ENCODE measurements at regions not wholly inside any gene's neighbourhood (a gene's known extent, or its start where the extent isn't known, plus 50 kb on each side); places are given as distances from the start of the nearest gene placed in this dataset.
A peak's percentile ranks its signal among the peaks of the same experiment; 100 is the strongest.

DNA sequence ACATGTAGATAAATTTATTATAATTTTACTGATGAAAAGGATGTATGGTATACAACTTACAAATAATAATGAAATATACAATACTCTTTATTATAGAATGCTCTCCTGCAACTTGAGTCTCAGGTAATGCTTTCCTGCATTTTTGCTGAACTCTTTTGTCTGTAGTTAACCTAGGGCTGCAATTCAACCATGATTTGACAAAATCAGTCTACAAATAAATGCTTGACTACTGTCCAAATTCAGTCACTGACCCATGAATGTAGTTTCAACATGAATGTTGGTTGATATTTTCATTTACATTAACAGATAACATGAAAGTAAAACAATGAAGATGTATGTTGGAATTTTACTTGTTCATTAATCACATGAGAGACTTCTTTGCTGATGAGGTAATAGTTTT is 320.9 kb downstream of the ZSWIM6 start:
- no peak for DNase-seq (ENCODE audit: low read depth, low spot score)

DNA sequence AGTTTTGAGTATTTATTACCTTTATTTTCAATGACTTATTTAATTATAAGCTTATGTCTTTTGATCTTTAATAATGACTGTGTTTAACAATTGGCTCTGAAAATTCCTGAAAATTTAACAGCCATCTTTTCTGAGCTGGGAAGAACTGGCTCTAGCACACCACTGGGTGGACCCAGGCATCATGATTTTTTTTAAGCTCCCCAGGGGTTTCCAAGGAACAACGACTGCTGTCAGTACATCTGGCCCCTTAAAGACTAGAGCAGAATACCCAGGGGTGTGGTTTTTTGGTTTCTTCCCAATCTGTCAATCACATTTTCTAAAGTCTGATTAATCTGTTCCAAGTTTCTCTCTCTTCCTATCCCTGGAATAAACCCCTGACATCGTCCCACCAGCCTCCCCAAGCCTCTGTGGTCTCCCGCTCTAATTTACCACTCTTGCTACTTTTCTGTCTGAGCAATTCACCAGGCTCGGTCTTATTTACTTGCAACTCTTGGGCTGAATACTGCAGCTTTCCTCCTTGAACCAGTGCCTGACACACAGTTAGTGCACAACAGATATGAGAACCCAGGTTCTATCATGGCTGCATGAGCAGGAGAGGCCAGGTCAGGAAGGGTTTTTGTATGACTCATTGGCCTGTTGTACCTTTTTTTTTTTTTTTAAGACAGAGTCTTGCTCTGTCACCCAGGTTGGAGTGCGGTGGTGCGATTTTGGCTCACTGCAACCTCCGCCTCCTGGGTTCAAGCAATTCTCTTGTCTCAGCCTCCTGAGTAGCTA is 321.9 kb downstream of the ZSWIM6 start:
- DNase-seq (ENCODE audit: low read depth, low spot score): no peak

DNA sequence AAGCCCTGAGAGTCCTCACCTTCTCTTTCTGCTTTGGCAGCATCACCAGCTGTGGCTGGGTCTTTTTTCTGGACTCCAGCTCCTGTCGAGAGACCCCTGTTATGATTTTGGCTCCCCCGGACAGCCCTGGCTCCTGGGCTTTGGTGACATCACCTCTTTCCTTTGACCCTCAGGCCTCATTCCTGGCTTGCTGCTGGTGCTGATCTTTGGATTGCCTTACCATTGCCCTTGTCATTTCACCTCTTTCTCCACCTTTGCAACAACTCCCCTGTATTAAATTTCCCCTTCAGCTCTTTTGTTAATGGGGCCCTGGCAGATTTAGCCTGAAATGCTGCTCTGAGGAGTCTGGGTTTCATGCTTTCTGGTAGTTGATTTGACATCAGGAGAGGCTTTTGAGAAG is 322.8 kb downstream of the ZSWIM6 start:
- no peak for DNase-seq (ENCODE audit: low read depth, low spot score)

DNA sequence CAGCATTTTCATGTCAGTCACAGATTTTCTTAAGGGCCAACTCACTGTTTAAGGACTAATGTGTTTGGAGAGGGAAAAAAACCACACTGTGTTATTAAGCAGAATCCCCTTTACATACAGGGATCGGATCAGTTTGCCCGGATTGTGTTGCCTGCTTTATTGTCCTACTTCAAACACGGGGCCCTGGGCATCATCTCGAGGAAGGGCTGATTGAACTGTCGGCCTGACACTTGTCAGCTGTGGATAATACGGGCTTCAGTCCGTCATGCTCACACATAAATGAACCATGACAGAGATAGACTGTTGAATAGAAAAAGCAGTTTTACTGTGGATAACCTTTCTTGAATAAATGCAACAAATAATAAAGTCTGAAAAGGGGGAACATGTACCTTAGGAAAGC is 325.0 kb downstream of the ZSWIM6 start:
- no peak for DNase-seq (ENCODE audit: low read depth, low spot score)

DNA sequence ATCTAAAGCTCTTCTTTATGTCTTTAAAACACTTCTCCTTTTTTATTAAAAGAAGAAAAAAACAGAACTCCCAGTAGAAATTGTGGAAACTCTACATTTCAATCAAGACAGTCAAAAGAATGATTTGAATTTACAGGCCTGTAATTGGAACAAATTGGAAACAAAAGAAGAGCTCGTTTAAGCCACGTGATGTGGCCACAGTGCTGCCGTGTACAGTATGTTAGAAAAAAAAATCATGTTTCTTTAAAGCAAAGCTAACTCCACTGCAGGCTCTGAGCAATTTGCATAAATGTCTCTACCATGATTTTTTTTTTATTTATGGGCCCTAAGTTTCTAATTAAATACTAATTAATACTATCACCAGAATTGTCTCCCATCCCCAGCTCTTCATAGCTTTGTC is 325.6 kb downstream of the ZSWIM6 start:
- no peak for DNase-seq (ENCODE audit: low read depth, low spot score)

DNA sequence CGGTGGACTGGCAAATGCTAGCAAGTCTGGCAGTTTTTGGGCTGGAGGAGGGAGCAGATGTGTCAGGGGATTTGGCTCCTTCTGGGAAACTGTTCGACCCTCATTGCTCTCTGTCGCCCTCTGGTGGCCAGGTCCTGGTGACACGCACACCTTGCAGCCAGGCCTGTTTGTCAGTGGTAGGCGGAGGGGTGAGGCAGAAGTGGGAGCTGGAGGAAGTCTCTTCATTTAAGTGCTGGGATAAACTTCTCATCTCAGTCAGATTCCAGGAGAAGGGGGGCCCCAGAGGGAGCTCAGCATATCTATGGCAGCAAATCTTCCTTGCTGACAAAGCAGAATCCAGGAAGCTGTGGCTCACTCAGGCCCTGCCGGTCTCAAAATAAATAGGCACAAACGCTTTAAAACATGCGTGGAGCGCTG is 326.5 kb downstream of the ZSWIM6 start:
- DNase-seq (ENCODE audit: low read depth, low spot score): peak; percentile 93

DNA sequence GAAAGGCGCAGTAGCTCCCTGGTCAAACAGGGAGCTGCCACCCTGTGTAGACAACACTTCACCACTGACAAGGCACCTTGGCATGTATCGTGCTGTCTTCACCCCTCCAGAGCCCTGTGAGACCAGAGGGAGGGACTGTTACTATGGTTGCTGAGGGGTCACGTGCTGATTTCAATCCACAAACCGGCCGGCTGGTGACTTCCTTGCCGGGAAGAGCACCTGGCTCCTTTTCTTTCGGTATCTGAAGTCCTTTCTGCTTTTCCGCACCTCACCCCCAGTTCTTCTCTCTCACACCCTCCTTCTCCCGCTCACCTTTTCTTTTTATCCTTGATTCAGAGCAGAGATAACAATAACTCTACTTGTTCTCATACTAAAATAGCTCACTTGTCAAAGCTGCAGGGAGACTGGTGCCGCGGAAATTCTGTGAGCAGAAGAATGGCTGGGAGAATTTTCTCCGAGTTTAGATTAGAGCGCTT is 327.2 kb downstream of the ZSWIM6 start:
- peak; percentile 71 for DNase-seq (ENCODE audit: low read depth, low spot score)

DNA sequence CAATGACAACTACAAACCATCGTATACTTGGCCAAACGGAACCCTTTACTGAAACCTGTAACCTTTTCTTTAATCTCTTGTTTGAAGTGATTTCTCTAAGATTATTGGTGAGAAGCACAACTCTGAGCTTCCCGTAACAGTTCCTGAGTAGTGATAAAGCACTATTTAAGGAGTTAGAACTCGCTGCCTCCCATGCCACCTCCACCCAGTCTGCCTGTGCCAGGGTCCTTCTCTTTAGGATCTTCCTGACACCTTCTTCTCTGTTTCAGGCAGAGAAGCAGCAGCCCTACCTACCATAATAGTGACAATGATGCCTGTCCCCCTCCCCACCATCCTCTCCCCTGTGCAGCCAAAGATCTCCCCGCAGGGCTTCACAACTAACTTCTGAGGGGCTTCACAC is 330.6 kb downstream of the ZSWIM6 start:
- DNase-seq (ENCODE audit: low read depth, low spot score): no peak

DNA sequence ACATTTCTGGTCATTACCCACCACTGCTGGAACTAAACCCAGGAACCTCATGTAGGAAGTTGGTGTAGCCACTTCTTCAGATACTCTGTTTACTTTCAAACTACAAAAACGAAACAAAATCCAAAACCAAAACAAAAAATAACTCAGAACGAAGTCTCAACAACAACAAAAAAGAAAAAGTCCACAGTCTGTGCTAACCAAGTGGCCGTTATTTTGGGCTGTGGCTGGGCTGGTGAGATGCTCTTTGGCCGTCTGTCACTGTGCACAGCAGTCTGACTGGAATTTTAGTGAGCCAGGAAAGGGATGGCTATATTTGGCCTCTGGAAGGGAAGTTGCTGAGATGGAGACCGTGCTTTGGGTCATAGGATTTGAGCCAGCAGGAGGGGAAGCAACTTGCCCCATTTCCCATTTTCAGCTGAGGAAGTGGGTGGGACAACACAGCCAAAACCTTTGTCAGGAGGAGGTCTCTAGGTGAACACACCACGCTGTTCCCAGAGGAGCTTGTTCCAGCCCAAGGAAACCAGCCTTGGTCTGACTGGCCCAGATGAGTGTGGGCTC is 334.1 kb downstream of the ZSWIM6 start:
- DNase-seq (ENCODE audit: low read depth, low spot score): no peak

DNA sequence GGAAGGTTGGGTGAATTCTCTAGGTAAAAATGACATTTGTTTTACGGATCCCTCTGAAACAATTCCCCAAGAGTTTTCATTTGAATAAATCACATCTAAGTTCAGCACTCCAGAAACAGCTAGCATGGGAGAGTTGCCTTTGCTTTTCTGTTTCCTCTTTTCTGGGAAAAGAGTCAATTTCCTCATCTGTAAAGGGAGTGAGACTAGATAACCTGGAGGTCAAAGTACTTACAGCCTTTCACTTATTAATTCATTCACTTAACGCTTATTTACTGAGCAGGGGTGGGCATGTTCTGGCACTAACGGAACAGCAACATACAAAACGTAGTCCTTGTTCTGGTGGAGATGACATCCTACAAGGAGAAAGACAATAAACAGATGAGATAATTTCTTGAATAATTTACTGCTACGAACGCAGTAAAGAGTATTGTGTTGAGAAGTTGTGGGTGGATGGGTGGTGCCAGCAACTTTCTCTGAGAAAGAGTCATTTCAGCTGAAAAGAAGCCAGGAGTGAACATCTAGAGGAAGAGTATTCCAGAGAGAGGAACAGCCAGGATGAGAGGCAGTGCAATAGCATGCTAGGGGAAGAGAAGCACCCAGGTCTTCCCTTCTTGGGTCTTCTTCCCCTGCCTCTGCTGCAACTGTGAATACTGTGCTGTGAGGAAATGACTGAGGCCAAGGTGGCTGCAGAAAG is 335.6 kb downstream of the ZSWIM6 start:
- DNase-seq (ENCODE audit: low read depth, low spot score): no peak

DNA sequence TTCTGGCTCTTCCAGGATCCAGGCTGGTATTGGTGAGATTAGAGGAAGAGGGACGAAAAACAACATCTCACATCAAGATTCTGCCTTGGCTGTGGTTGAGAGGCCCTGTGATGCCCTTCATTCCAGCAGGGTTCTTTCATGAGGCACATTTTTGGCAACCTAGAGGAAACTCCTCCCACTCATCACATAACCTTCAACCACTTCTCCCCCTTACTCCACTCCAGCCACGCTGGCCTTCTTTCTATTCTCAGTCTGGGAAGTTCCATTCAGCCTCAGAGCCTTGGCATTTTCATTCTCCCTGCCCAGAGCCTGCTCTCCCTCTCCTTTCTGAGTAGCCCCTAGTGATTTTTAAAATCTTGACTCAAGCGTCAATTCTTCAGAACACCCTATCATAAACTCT is 337.5 kb downstream of the ZSWIM6 start:
- DNase-seq (ENCODE audit: low read depth, low spot score): no peak

DNA sequence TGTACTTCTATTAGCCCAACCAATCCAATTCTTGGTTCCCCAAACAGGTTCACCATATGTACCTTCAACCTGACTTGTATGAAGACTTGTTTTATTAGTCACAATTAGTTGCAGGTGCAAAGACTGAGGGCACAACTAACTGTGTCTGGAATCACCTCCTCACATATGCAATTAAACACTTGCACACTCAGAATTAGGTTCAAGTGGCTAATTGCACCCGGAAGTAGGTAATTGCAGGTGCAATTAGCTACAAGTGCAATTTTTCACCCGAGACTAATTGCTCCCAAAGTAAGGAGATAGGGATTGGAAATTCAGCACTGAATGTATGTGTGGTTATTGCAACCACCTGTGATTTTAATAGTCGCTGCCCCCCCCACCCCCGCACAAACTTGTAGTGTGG is 338.9 kb downstream of the ZSWIM6 start:
- no peak for DNase-seq (ENCODE audit: low read depth, low spot score)

DNA sequence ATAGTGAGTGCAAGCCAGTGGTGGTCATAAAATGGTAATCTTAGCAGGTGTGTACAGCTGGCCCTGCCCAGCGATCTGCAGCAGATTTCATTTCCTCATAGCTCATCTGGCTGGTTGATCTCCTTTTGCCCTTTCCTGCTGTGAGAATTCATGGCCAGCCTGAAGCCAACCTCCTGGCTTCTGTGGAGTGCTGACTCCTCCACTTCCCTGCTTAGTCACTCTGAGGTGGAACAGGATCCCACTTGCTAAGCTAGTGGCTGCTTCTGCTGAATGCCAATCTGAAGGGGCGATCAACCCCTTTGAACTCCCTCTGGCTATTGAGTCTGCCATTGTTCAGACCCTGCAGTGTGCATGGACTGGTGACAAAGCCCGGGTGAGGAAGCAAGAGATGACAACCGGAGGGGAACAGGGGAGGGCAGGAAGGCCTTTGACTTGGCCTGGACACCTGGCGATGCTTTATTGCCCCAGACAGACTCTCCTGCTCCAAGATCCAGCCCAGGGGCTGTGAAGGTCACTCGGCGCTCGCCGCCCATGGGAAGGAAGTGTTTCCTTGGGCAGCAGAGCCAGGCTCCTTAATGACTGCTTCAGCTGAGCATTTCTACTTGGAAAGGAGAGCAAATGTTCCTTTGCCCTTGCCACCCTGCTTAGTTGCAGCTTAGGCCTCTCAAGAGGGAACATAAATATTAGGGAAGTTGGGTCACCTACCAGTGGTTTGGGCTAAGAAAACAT is 341.1 kb downstream of the ZSWIM6 start:
- peak; percentile 50 for DNase-seq (ENCODE audit: low read depth, low spot score)

DNA sequence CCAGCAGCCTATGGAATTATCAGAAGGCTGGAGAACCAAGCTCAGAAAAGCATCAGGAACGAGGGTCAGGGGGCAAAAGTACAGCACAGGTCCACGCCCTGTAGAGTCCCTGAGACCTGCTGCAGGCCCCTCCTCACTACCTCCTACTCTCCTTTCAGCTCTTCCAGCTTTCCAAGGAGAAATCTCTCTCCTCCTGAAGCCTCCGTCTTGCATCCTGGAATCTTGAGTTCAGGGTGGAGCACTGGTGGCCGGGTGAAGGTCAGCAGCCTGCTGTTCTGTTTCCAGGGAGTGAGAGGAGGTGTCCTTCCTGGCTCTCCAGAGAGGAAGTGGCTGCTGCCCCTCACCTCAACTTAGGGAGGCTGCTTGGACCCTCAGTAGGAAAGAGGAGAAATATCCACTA is 342.3 kb downstream of the ZSWIM6 start:
- no peak for DNase-seq (ENCODE audit: low read depth, low spot score)

DNA sequence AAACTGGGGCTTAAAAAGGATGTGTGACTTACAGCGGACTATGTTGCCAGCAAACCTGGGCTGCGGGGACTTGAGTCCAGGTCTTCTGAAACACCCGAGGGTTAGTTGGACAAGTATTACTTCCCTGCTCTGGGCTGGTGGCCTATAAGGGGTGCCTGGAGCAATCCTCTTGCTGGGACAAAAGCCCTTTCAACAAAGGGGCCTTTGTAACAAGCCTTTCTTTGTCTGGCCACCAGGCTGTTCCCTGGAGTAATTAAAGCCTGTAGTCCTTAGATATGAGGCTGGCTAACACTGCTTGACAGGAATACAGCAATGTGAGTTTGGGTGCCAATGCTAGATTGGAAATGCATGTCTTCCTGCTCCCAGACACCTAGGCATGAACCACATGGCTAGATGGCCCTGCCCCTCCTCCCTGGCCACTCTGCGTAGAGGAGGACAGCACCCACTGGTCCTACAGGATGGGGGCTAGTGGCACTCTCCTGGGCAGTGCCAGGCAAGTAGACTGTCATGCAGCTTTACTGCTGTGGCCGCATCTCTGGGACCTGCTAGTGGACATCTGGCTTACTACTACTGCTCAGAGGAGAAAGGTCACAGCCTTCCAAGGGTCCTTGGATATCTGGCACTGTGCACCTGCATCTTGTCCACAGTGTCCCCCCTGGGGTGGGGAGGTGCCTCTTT is 343.1 kb downstream of the ZSWIM6 start:
- DNase-seq (ENCODE audit: low read depth, low spot score): peak; percentile 69

DNA sequence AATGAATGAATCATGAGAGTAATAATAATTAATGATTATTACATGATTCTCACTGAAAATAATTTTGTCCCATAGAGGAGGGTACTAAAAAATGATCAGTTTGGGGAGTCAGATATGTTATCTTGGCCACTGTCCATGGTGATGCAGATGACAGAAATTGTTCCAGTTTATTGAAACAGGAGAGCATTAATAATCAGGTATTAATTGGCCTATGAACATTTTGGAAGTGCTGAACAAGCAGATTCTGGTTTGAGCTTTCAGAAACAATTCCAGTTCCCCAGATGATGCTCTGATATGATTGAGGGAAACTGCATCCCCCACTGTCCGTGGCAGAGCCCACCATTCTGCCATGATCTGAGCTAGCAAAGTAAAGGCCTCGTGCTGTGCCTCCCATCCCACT is 345.2 kb downstream of the ZSWIM6 start:
- DNase-seq (ENCODE audit: low read depth, low spot score): no peak

DNA sequence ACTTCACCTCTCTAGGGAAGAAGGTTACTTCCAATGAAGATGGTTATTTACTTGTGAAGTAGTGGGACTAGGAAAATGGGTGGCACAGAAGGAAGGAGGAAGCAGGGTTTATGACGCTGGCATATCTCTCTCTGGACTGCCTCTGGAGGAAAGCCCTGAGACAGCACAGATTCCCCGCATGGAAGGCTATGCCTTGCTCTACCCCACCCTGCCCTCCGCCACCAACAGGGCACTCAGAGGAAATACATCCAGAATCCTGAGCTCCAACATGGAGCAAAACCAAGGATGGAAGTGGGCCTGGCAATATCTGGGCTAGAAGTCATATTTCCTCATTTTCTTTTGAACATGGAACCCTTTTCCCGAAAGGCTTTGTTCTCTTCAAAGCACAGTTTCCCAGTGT is 346.9 kb downstream of the ZSWIM6 start:
- peak; percentile 23 for DNase-seq (ENCODE audit: low read depth, low spot score)

DNA sequence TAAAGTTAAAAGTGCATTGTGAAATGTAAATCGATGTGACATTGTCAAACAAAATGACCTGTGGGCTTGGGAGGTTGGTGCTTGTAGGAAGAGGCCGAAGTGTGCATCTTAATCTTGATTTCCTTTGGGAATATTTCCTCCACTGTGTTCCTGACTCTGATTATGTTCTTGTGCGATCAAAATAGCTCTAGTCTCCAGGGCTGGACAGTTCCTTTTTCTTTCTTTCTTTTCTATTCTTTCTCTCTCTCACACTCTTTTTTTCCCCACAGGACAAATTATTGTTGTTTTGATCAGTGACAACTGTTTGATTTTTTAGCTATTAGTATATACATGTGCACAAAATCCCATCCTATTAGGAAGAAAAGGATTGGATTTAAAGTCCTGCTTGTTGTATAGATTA is 347.5 kb downstream of the ZSWIM6 start:
- no peak for DNase-seq (ENCODE audit: low read depth, low spot score)

DNA sequence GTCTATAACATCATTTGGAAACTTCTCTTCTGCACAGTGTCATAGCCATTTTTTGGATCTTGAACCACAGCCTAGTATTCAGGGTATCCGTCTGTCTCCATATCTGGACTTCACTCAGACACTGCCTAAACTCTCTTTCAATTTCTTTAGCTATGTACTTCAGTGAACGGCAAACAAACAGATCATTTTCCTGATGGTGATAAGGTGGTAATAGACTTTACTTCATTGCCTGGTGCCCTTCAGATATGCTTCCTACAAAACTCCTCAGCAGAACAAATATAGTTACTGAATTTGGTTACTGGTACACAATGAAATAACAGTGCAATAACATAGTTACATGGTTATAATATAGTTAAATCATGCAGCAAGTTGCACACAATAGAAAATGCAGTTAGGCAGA is 348.2 kb downstream of the ZSWIM6 start:
- no peak for DNase-seq (ENCODE audit: low read depth, low spot score)

DNA sequence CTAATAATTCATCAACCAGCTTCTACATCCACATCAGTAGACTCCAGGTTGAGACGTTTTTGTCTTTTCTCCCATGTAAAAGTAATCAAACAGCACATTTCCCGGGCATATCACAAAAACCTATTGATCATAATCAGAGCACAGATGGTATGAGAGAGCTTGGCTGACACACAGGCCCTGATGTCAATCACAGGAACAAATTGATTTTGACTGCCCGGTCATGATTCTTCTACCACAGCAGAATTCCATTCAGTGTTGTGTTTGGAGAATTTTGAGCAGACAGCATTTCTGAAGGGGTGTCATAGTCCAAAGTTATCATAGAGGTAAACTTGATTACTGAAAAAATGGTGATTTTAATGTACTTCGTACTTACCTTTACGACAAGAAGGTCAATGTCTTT is 351.1 kb downstream of the ZSWIM6 start:
- DNase-seq (ENCODE audit: low read depth, low spot score): no peak

DNA sequence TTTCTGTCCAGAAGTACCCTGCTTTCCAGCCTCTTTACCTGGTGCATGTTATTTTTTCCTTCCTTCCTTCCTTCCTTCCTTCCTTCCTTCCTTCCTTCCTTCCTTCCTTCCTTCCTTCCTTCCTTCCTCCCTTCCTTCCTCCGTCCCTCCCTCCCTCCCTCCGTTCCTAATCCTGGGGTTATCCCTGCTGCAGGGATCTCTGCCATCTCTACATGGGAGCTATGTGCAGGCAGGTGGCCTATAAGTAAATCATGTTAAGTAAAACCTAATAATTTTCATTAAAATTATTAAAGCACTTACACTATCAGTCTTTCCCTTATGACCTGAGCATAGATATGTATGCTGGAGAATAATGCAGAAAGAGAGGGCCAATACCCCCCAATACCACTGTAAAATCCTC is 351.9 kb downstream of the ZSWIM6 start:
- DNase-seq (ENCODE audit: low read depth, low spot score): no peak
